Cardiac muscle cell (in vitro differentiated cells and primary cell): ENCODE measurements at regions not wholly inside any gene's neighbourhood (a gene's known extent, or its start where the extent isn't known, plus 50 kb on each side); places are given as distances from the start of the nearest gene placed in this dataset.

ENCODE experiments used
- DNase-seq, 2 donors: peaks; one replicate each; pipeline versions ENCODE4 v3.0.0 to v3.0.0-alpha.2; 2010 to 2017; ENCODE audit warnings: low read depth in 1 of 2, low spot score in 1 of 2
- H3K27ac ChIP-seq: fragments of 200-600 bp; sonication (generic); 2 replicates; pipeline ENCODE4 v1.5.1; 2016
- H3K27me3 ChIP-seq: fragments of 200-600 bp; sonication (generic); 2 replicates; pipeline ENCODE4 v1.6.0; 2016; ENCODE audit warnings: control low read depth
- H3K36me3 ChIP-seq: fragments of 200-600 bp; sonication (generic); 2 replicates; pipeline ENCODE4 v1.5.1; 2016; ENCODE audit warnings: control low read depth
- H3K4me1 ChIP-seq: fragments of 200-600 bp; sonication (generic); 2 replicates; pipeline ENCODE4 v1.8.1; 2017; ENCODE audit warnings: low read depth, mild to moderate bottlenecking, mixed run types
- H3K4me3 ChIP-seq: fragments of 200-600 bp; sonication (generic); 2 replicates; pipeline ENCODE4 v1.5.1; 2016; ENCODE audit warnings: mild to moderate bottlenecking
- H3K9me3 ChIP-seq: fragments of 200-600 bp; sonication (generic); 2 replicates; pipeline ENCODE4 v1.5.1; 2017; ENCODE audit warnings: low read depth, mild to moderate bottlenecking, control low read depth
- CTCF ChIP-seq: IDR thresholded peaks from 2 replicates; pipeline ENCODE4 v1.5.1; 2012; ENCODE audit warnings: low read depth, mild to moderate bottlenecking, low read length

- no peak overlapping the region for H3K27ac ChIP-seq
- H3K4me1 ChIP-seq: no peaks in the 10 kb centered on the region
- H3K36me3 ChIP-seq: no peaks in the 10 kb centered on the region
- H3K27me3 ChIP-seq: no peaks in the 10 kb centered on the region
- H3K4me3 ChIP-seq: no peak overlapping the region
- H3K9me3 ChIP-seq: no peaks in the 10 kb centered on the region
- TF ChIP-seq CTCF: no peak
- no peak for DNase-seq
Measured at GRCh38 chr10:125264757-125265578, 104.6 kb upstream of the CTBP2 start.

GRCh38 chr10:125264091-125264490 is 103.7 kb upstream of the CTBP2 start:
- DNase-seq: no peak

GRCh38 chr10:125263551-125263950 is 103.2 kb upstream of the CTBP2 start:
- Histone ChIP-seq H3K4me1 (no peaks in the 10 kb centered on the region), H3K27ac (no peak overlapping the region), H3K9me3 (no peaks in the 10 kb centered on the region), H3K27me3 (no peaks in the 10 kb centered on the region), H3K36me3 (no peaks in the 10 kb centered on the region), H3K4me3 (no peak overlapping the region)
- no peak for TF ChIP-seq CTCF
- no peak for DNase-seq

More at GRCh38 chr10:125264091-125264490, 103.7 kb upstream of the CTBP2 start:
- H3K4me1 ChIP-seq: no peaks in the 10 kb centered on the region
- TF ChIP-seq CTCF: no peak
- H3K27ac ChIP-seq: no peak overlapping the region
- no peaks in the 10 kb centered on the region for H3K27me3 ChIP-seq
- no peaks in the 10 kb centered on the region for H3K36me3 ChIP-seq
- H3K9me3 ChIP-seq: no peaks in the 10 kb centered on the region
- no peak overlapping the region for H3K4me3 ChIP-seq

- H3K4me1 ChIP-seq: no peaks in the 10 kb centered on the region
- TF ChIP-seq CTCF: no peak
- no peak for DNase-seq
- H3K36me3 ChIP-seq: no peaks in the 10 kb centered on the region
- no peak overlapping the region for H3K4me3 ChIP-seq
- no peaks in the 10 kb centered on the region for H3K27me3 ChIP-seq
- H3K9me3 ChIP-seq: no peaks in the 10 kb centered on the region
- no peak overlapping the region for H3K27ac ChIP-seq
Measured at GRCh38 chr10:125262920-125263319, 102.6 kb upstream of the CTBP2 start.

- Histone ChIP-seq H3K27ac (no peak overlapping the region), H3K27me3 (no peaks in the 10 kb centered on the region), H3K4me3 (no peak overlapping the region), H3K4me1 (no peaks in the 10 kb centered on the region), H3K9me3 (no peaks in the 10 kb centered on the region), H3K36me3 (no peaks in the 10 kb centered on the region)
- TF ChIP-seq CTCF: no peak
- DNase-seq: no peak
Measured at GRCh38 chr10:125262409-125262808, 102.0 kb upstream of the CTBP2 start.
